ENCODE measurements at regions not wholly inside any gene's neighbourhood (a gene's known extent, or its start where the extent isn't known, plus 50 kb on each side); places are given as distances from the start of the nearest gene placed in this dataset.

DNA sequence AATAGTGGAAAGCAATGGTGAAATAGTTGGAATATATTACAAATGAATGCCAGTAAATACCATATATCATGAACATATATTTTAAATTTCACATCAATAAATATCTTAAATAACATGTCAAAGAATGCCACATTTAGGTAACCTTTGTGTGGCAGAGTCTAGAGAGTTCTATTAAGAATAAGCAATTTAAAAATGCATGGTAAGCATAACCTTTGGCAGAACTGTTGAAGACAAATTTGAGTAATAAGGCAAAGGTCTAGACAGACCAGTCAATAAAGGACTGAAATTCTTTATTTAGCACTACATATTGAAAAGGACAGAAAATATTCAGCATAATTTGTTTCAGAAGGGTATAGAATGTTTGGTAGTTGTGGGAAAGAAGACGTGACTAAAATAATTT is 1417.0 kb downstream of the SUCLG1 start:
- no peak for TF ChIP-seq CTCF (IDR thresholded peaks at IDR 0.05; ENCODE audit: low read depth, low read length, poor library complexity, severe bottlenecking)
- no peak for TF ChIP-seq EZH2phosphoT487 (IDR thresholded peaks at IDR 0.05; ENCODE audit: borderline replicate concordance, low read length)

Data from DOHH2 (cell line).